KG1 (cell line): ENCODE measurements at regions not wholly inside any gene's neighbourhood (a gene's known extent, or its start where the extent isn't known, plus 50 kb on each side); places are given as distances from the start of the nearest gene placed in this dataset.
"Not testable (repeated sequence)": the region's sequence is repeated elsewhere in the genome, so short reads cannot be mapped to it uniquely, and the experiment has no call there.

Experiments used
- DNase-seq: peaks from one replicate; lab custom pipeline; 2025; lab: John Stamatoyannopoulos, UW

- DNase-seq, result no peak
Measured at GRCh38 chr9:25282946-25283345, 395.3 kb downstream of the TUSC1 start.

GRCh38 chr9:25261445-25261844 is 416.8 kb downstream of the TUSC1 start:
- no peak for DNase-seq

DNA sequence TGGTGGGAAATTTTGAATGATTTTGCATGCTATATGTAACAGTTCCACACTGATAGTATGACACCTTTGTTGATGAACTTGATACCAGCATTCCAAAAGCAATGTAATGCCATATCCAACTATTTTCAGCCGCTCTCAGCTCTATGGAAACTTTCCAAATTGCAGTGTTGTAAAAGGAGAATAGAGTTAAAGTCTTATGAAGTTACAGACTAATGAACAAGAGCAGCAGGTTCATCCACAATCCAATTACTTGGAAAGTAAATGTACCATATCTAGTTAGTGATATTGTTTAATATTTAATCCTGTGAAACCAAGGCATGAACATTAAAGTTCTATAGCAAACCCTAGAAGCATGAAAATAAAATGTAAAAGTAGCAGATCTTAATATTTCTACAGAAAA is 418.2 kb downstream of the TUSC1 start:
- DNase-seq, result no peak

GRCh38 chr9:25255216-25255615 is 423.0 kb downstream of the TUSC1 start:
- no peak for DNase-seq

GRCh38 chr9:25254051-25254450 is 424.2 kb downstream of the TUSC1 start:
- no peak for DNase-seq

GRCh38 chr9:25241421-25241820 is 436.8 kb downstream of the TUSC1 start:
- no peak for DNase-seq

GRCh38 chr9:25226901-25227686 is 451.1 kb downstream of the TUSC1 start:
- no peak for DNase-seq

DNA sequence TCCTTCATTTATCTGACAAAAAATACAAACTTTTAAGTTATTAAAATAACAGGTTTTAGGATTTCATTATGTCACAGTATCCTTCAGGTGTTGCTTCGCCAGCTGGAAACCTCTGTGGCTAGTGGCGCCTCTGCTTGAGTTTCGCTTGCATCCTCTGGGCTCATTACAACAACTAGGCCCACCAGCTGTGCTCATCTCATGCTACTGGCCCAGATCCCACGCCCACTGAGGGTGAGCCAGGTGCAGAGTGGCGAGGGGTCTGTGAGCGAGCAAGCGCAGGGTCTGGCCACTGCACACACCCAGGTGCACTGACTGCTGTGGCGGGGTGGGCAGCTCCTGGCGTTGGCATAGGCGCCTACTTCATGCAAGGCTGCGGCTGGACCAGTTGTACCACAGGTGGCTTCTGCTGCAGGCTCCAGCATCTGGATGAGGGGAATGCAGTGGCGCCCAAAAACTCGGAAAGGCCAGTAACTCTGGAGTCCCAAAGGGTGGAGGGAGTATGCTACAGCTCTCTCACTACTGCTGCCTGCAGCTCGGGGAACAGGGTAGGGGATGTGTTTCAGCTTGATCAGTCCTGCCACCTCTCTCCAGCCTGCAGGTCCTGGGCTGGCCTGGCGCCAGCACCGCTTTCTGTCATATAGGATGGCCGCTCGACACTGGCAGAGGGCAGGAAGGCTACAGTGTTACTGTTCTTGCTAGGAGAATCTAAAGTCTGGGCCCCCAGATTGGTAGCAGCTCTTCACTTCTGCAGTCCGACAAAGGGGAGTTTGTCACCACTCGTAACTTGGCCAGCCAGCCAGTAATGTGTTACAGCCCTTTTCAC is 452.1 kb downstream of the TUSC1 start:
- DNase-seq, result no peak

DNA sequence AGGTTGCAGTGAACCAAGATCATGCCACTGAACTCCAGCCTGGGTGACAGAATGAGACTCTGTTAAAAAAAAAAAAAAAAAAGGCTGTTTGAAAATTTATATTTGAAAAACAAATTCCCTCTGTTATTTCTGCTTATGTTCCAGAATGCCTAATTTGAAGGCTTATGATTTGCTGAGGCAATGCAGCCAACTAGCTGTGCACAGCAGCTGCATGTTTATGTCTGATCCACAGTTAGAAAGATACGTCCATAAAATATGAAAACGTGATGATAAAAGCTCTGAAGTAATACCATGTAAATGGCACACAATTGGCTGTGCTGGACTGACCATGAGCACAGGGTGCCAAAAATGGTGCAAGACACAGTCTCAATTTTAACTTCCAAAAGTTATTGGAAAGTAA is 453.2 kb downstream of the TUSC1 start:
- DNase-seq, result no peak

DNA sequence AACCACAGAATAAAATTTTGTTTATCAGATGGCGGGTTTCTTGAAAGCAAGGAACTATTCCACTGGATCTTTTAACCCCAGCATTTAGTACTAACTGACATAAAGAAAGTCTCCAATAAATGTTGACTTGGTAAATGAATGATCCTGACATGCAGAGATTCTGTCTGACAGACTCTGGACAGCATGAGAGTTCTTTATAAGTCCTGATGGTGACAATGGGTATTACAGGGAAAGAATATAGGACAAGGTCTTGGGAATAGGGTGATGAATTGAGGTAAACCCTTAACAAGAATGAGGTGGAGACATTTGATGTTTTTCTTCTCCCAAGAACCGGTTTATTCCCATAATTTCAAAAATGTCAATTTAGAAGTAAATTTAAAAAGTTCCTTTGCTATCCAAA is 453.9 kb downstream of the TUSC1 start:
- no peak for DNase-seq

GRCh38 chr9:25212361-25212760 is 465.9 kb downstream of the TUSC1 start:
- no peak for DNase-seq

DNA sequence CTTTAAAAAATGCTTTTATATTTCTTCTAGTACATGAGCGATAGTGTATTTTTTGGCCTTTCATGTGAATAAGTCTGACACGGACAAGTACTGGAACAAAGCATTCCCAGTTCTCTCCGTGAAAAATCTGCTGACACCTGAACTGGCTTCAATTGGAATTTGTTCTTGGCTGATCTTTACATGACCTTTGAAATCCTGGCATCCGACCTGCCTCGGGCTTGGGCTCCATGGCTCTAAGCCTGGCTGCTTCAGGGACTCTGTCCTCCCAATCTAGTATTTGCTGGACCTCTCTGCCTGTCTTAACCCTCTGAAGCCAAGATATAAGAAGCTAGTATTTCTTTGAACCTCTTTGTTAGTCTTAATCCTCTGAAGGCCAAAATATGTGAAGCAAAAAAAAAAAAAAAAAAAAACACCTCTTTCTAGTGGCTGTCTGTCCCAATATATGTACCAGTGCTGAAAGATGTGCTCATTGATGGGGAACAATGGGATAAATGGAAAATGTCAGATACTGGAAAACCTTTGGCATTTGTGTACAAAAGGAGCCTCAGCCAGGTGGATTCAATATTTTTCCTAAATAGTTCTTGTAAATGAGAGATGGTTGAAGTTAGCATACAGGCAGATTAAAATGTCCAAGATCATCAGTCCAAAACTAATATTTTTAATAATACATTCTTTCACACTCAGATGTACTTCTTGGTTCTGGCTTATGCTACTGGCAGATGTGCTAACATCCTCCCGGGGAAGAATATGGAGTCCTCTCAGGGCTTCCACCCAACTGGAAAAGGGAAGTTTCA is 470.6 kb downstream of the TUSC1 start:
- DNase-seq, result no peak

DNA sequence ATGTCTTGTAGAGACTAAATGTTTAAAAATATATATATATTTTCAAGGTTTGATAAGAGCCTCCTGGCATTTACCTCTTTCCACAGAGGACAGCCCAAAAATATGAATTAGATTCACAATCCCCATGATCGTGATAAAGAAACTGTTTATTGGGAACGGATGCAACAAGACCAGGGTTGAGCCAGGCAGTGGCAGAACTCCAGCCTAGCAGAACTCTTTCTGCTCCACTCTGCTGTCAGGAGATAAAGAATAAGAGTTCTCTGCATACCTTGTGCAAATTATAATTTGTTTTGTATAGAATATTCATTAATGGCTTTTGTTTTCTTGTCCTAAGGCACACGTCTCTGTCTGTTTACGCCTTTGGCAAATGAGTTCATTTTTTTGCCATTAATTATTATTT is 472.2 kb downstream of the TUSC1 start:
- DNase-seq, result no peak

- no peak for DNase-seq
Measured at GRCh38 chr9:25205285-25205684, 473.0 kb downstream of the TUSC1 start.

- DNase-seq, result no peak
Measured at GRCh38 chr9:25177858-25178257, 500.4 kb downstream of the TUSC1 start.

GRCh38 chr9:25129537-25129936 is 548.7 kb downstream of the TUSC1 start:
- no peak for DNase-seq

GRCh38 chr9:25121811-25122210 is 556.4 kb downstream of the TUSC1 start:
- DNase-seq, result no peak

DNA sequence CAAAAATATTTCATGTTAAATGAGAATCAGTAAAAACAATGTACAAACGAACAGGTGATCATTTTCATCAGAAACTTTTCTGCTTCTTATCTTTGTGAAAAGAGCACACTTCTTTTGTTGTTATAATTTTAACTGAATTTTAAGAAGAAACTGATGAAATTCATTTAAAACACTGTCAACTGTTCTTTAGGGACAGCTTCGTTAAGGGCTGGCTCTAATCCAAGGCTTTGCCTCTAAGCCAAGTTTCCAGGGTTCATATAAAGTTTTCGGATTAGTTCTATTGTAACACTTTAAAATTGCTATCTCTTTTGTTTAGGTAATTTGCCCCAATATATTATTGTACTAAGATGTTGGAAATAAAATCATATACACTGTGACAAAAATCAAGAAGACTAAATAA is 559.2 kb downstream of the TUSC1 start:
- no peak for DNase-seq

DNA sequence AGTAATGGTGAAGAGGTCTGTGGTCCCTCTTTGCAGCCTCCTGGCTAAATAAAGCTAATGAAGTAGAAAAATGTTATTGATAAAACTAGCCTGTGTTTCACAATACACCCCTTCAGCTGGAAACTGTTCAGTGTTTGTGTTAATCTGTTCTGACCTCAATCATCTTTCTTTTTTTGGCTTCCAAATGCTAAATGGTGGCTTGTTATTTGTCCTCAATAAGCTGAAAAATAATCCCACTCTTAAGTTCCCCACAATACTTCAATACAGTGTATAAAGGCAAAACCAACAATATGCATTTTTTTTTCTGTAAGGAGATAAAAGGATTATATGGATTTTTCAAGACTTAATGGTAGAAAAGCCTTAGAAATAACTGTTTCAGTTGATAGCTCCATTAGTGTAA is 560.5 kb downstream of the TUSC1 start:
- no peak for DNase-seq

- not testable (repeated sequence) for DNase-seq
Measured at GRCh38 chr9:25102204-25102603, 556.5 kb upstream of the IZUMO3 start.

DNA sequence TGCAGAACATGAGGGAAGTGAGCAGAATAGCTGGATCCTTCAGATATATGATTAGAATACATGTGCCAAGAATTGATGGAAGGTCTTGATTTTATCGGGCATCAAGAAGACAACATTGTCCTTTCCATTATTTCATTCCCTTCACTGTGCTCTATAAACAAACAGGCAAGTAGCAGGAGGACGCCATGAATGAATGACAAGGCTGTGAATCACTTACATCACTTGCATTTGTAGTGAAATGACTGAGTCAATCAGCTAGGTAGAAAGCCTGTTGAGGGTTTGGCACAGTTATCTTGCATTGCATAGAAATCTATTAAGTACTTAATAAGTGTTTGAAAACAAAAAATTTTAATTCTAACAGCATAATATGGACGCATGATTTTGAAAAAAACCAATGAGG is 548.8 kb upstream of the IZUMO3 start:
- no peak for DNase-seq

- no peak for DNase-seq
Measured at GRCh38 chr9:25078202-25078601, 532.5 kb upstream of the IZUMO3 start.
